ENCODE measurements at regions not wholly inside any gene's neighbourhood (a gene's known extent, or its start where the extent isn't known, plus 50 kb on each side); places are given as distances from the start of the nearest gene placed in this dataset.

GRCh38 chr13:90107661-90108060, 1239.8 kb upstream of the MIR17HG start:
- Histone ChIP-seq H3K27ac (no peak overlapping the region), H3K4me1 (replicated peaks) (no peaks in the 10 kb centered on the region), H3K9me3 (no peaks in the 10 kb centered on the region), H3K4me3 (no peak overlapping the region), H3K27me3 (replicated peaks; ENCODE audit: insufficient read depth) (no peaks in the 10 kb centered on the region), H3K36me3 (no peaks in the 10 kb centered on the region)
- no peak for TF ChIP-seq POLR2AphosphoS5 (IDR thresholded peaks at IDR 0.05)
- no peak for TF ChIP-seq POLR2A (IDR thresholded peaks at IDR 0.05)
- TF ChIP-seq CTCF (IDR thresholded peaks at IDR 0.05): no peak
- intact Hi-C loops (cut with DNase I): no loop called here
- DNase-seq (ENCODE audit: low spot score): no peak
- 63% methylated on average over 2 of the region's 2 CpGs for WGBS

- Histone ChIP-seq H3K27ac (no peak overlapping the region), H3K9me3 (no peaks in the 10 kb centered on the region), H3K4me3 (no peak overlapping the region), H3K4me1 (replicated peaks) (no peaks in the 10 kb centered on the region), H3K27me3 (replicated peaks; ENCODE audit: insufficient read depth) (no peaks in the 10 kb centered on the region), H3K36me3 (no peaks in the 10 kb centered on the region)
- TF ChIP-seq POLR2A (IDR thresholded peaks at IDR 0.05) (no peak), CTCF (IDR thresholded peaks at IDR 0.05) (no peak), POLR2AphosphoS5 (IDR thresholded peaks at IDR 0.05) (no peak)
- DNase-seq (ENCODE audit: low spot score): no peak
- intact Hi-C loops (cut with DNase I): no loop called here
- WGBS: 72% methylated on average over 1 of the region's 1 CpG
Measured at GRCh38 chr13:90108547-90108946, 1238.9 kb upstream of the MIR17HG start.

- no peaks in the 10 kb centered on the region for H3K4me1 ChIP-seq (replicated peaks)
- DNase-seq (ENCODE audit: low spot score): no peak
- no peak for TF ChIP-seq POLR2A (IDR thresholded peaks at IDR 0.05)
- no peak for TF ChIP-seq CTCF (IDR thresholded peaks at IDR 0.05)
- TF ChIP-seq POLR2AphosphoS5 (IDR thresholded peaks at IDR 0.05): no peak
- no peaks in the 10 kb centered on the region for H3K27me3 ChIP-seq (replicated peaks; ENCODE audit: insufficient read depth)
- H3K27ac ChIP-seq: no peak overlapping the region
- intact Hi-C loops (cut with DNase I): no loop called here
- no peaks in the 10 kb centered on the region for H3K36me3 ChIP-seq
- H3K4me3 ChIP-seq: no peak overlapping the region
- H3K9me3 ChIP-seq: no peaks in the 10 kb centered on the region
Measured at GRCh38 chr13:90116121-90116520, 1231.4 kb upstream of the MIR17HG start.

- H3K4me3 ChIP-seq: no peak overlapping the region
- no peak for TF ChIP-seq POLR2A (IDR thresholded peaks at IDR 0.05)
- no peak for TF ChIP-seq CTCF (IDR thresholded peaks at IDR 0.05)
- TF ChIP-seq POLR2AphosphoS5 (IDR thresholded peaks at IDR 0.05): no peak
- H3K9me3 ChIP-seq: no peaks in the 10 kb centered on the region
- H3K27ac ChIP-seq: no peak overlapping the region
- intact Hi-C loops (cut with DNase I): no loop called here
- no peak for DNase-seq (ENCODE audit: low spot score)
- H3K36me3 ChIP-seq: no peaks in the 10 kb centered on the region
- no peaks in the 10 kb centered on the region for H3K4me1 ChIP-seq (replicated peaks)
- no peaks in the 10 kb centered on the region for H3K27me3 ChIP-seq (replicated peaks; ENCODE audit: insufficient read depth)
- 57% methylated on average over 6 of the region's 6 CpGs for WGBS
Measured at GRCh38 chr13:90118467-90119071, 1228.9 kb upstream of the MIR17HG start.

- intact Hi-C loops (cut with DNase I): no loop called here
- no peak for DNase-seq (ENCODE audit: low spot score)
- Histone ChIP-seq H3K27ac (no peak overlapping the region), H3K9me3 (no peaks in the 10 kb centered on the region), H3K27me3 (replicated peaks; ENCODE audit: insufficient read depth) (no peaks in the 10 kb centered on the region), H3K4me3 (no peak overlapping the region), H3K4me1 (replicated peaks) (no peaks in the 10 kb centered on the region), H3K36me3 (no peaks in the 10 kb centered on the region)
- 57% methylated on average over 1 of the region's 1 CpG for WGBS
- TF ChIP-seq POLR2AphosphoS5 (IDR thresholded peaks at IDR 0.05) (no peak), POLR2A (IDR thresholded peaks at IDR 0.05) (no peak), CTCF (IDR thresholded peaks at IDR 0.05) (no peak)
Measured at GRCh38 chr13:90120026-90120425, 1227.5 kb upstream of the MIR17HG start.

Data from prostate gland (tissue), 2 donors.